GM18858 (cell line): ENCODE measurements at regions not wholly inside any gene's neighbourhood (a gene's known extent, or its start where the extent isn't known, plus 50 kb on each side); places are given as distances from the start of the nearest gene placed in this dataset.
"Not testable (repeated sequence)": the region's sequence is repeated elsewhere in the genome, so short reads cannot be mapped to it uniquely, and the experiment has no call there.

Source experiments
- ATAC-seq: cut with Tn5 transposase; IDR thresholded peaks from one replicate; pipeline ENCODE4 v1.9.1; 2021; ENCODE audit not compliant: unreplicated experiment

- ATAC-seq, result not testable (repeated sequence)
Observed at GRCh38 chr1:91207691-91208090, 185.9 kb upstream of the ZNF644 start.

- ATAC-seq, result not testable (repeated sequence)
Observed at GRCh38 chr1:91204150-91204549, 182.3 kb upstream of the ZNF644 start.

GRCh38 chr1:91201694-91202093 lies 179.9 kb upstream of the ZNF644 start:
- ATAC-seq, result no peak

- no peak for ATAC-seq
Observed at GRCh38 chr1:91201176-91201575, 179.3 kb upstream of the ZNF644 start.

GRCh38 chr1:91200675-91201074 lies 178.8 kb upstream of the ZNF644 start:
- no peak for ATAC-seq

- no peak for ATAC-seq
Observed at GRCh38 chr1:91199988-91200387, 178.2 kb upstream of the ZNF644 start.

GRCh38 chr1:91190996-91191395 lies 169.2 kb upstream of the ZNF644 start:
- no peak for ATAC-seq

- no peak for ATAC-seq
Observed at GRCh38 chr1:91189096-91189495, 167.3 kb upstream of the ZNF644 start.

GRCh38 chr1:91182807-91183206 lies 161.0 kb upstream of the ZNF644 start:
- ATAC-seq, result not testable (repeated sequence)

GRCh38 chr1:91176250-91176649 lies 154.4 kb upstream of the ZNF644 start:
- no peak for ATAC-seq

- no peak for ATAC-seq
Observed at GRCh38 chr1:91174734-91175133, 152.9 kb upstream of the ZNF644 start.

- ATAC-seq, result no peak
Observed at GRCh38 chr1:91173346-91173890, 151.6 kb upstream of the ZNF644 start.

GRCh38 chr1:91172541-91172940 lies 150.7 kb upstream of the ZNF644 start:
- no peak for ATAC-seq

- ATAC-seq, result no peak
Observed at GRCh38 chr1:91171898-91172297, 150.1 kb upstream of the ZNF644 start.

GRCh38 chr1:91170571-91170970 lies 148.7 kb upstream of the ZNF644 start:
- no peak for ATAC-seq

- peak; percentile 52 for ATAC-seq
Observed at GRCh38 chr1:91166106-91166712, 144.4 kb upstream of the ZNF644 start.

- peak; percentile 88 for ATAC-seq
Observed at GRCh38 chr1:91165033-91165654, 143.3 kb upstream of the ZNF644 start.

- ATAC-seq, result no peak
Observed at GRCh38 chr1:91162613-91163012, 140.8 kb upstream of the ZNF644 start.

- ATAC-seq, result no peak
Observed at GRCh38 chr1:91161749-91162148, 139.9 kb upstream of the ZNF644 start.

GRCh38 chr1:91161166-91161565 lies 139.3 kb upstream of the ZNF644 start:
- no peak for ATAC-seq

- no peak for ATAC-seq
Observed at GRCh38 chr1:91160363-91161075, 138.7 kb upstream of the ZNF644 start.

GRCh38 chr1:91153341-91153740 lies 131.5 kb upstream of the ZNF644 start:
- ATAC-seq, result no peak
